BLaER1 (cell line): ENCODE measurements at regions not wholly inside any gene's neighbourhood (a gene's known extent, or its start where the extent isn't known, plus 50 kb on each side); places are given as distances from the start of the nearest gene placed in this dataset.

Experiments
- H3K27ac ChIP-seq: shearing (Covaris generic); formaldehyde crosslinking; 2 replicates; pipeline ENCODE4 v1.8.1; 2022
- H3K27me3 ChIP-seq: shearing (Covaris generic); formaldehyde crosslinking; 2 replicates; pipeline ENCODE4 v1.8.1; 2022
- H3K36me3 ChIP-seq: shearing (Covaris generic); formaldehyde crosslinking; 2 replicates; pipeline ENCODE4 v1.8.1; 2022
- H3K4me1 ChIP-seq: shearing (Covaris generic); formaldehyde crosslinking; 2 replicates; pipeline ENCODE4 v1.8.1; 2022
- H3K4me2 ChIP-seq: shearing (Covaris generic); formaldehyde crosslinking; 2 replicates; pipeline ENCODE4 v1.8.1; 2022
- H3K4me3 ChIP-seq: shearing (Covaris generic); formaldehyde crosslinking; 2 replicates; pipeline ENCODE4 v1.8.1; 2022
- H3K9ac ChIP-seq: shearing (Covaris generic); formaldehyde crosslinking; 2 replicates; pipeline ENCODE4 v1.8.1; 2022
- H3K9me3 ChIP-seq: shearing (Covaris generic); formaldehyde crosslinking; 2 replicates; pipeline ENCODE4 v1.8.1; 2022
- H4K20me1 ChIP-seq: shearing (Covaris generic); formaldehyde crosslinking; 2 replicates; pipeline ENCODE4 v1.8.1; 2022
- Cebpa-rat ChIP-seq: shearing (Covaris generic); IDR thresholded peaks from 2 replicates; pipeline ENCODE4 v1.8.1; 2022

GRCh38 chr12:91307957-91308670 is 125.5 kb upstream of the DCN start:
- Histone ChIP-seq H3K4me1 (peaks cover 13% of the 10 kb centered on the region), H3K4me3 (no peak overlapping the region), H3K36me3 (no peaks in the 10 kb centered on the region)

GRCh38 chr12:91290354-91290753 is 107.7 kb upstream of the DCN start:
- Histone ChIP-seq H3K4me3 (no peak overlapping the region), H3K9ac (no peak overlapping the region), H4K20me1 (no peaks in the 10 kb centered on the region), H3K9me3 (no peaks in the 10 kb centered on the region), H3K27me3 (no peaks in the 10 kb centered on the region), H3K36me3 (no peaks in the 10 kb centered on the region), H3K4me1 (peaks cover 9% of the 10 kb centered on the region), H3K27ac (no peak overlapping the region), H3K4me2 (peak overlapping the region; percentile 40)
- TF ChIP-seq Cebpa-rat = no peak

More at GRCh38 chr12:91307957-91308670, 125.5 kb upstream of the DCN start:
- Histone ChIP-seq H3K27ac (no peak overlapping the region), H3K9me3 (no peaks in the 10 kb centered on the region), H3K4me2 (peak overlapping the region; percentile 21), H3K9ac (no peak overlapping the region), H4K20me1 (no peaks in the 10 kb centered on the region), H3K27me3 (no peaks in the 10 kb centered on the region)
- TF ChIP-seq Cebpa-rat = no peak

GRCh38 chr12:91289906-91290305 is 107.3 kb upstream of the DCN start:
- H3K36me3 ChIP-seq = no peaks in the 10 kb centered on the region
- no peaks in the 10 kb centered on the region for H4K20me1 ChIP-seq
- H3K9ac ChIP-seq = no peak overlapping the region
- no peaks in the 10 kb centered on the region for H3K27me3 ChIP-seq
- H3K4me1 ChIP-seq = peaks cover 9% of the 10 kb centered on the region
- no peak overlapping the region for H3K27ac ChIP-seq
- no peaks in the 10 kb centered on the region for H3K9me3 ChIP-seq
- H3K4me3 ChIP-seq = no peak overlapping the region
- no peak for TF ChIP-seq Cebpa-rat
- peak overlapping the region; percentile 40 for H3K4me2 ChIP-seq

- H3K4me3 ChIP-seq = no peak overlapping the region
- no peaks in the 10 kb centered on the region for H3K36me3 ChIP-seq
- no peaks in the 10 kb centered on the region for H3K27me3 ChIP-seq
- no peak overlapping the region for H3K4me2 ChIP-seq
- no peak overlapping the region for H3K27ac ChIP-seq
- H4K20me1 ChIP-seq = no peaks in the 10 kb centered on the region
- H3K9me3 ChIP-seq = no peaks in the 10 kb centered on the region
- TF ChIP-seq Cebpa-rat = no peak
- peaks cover 9% of the 10 kb centered on the region for H3K4me1 ChIP-seq
- H3K9ac ChIP-seq = no peak overlapping the region
These were observed 106.5 kb upstream of the DCN start for GRCh38 chr12:91289072-91289471.

GRCh38 chr12:91287753-91288152 is 105.1 kb upstream of the DCN start:
- Histone ChIP-seq H4K20me1 (no peaks in the 10 kb centered on the region), H3K4me3 (no peak overlapping the region), H3K4me2 (no peak overlapping the region), H3K4me1 (peaks cover 9% of the 10 kb centered on the region), H3K9me3 (no peaks in the 10 kb centered on the region), H3K9ac (no peak overlapping the region), H3K27ac (no peak overlapping the region), H3K27me3 (no peaks in the 10 kb centered on the region), H3K36me3 (no peaks in the 10 kb centered on the region)
- TF ChIP-seq Cebpa-rat = no peak

GRCh38 chr12:91278126-91278525 is 95.5 kb upstream of the DCN start:
- Histone ChIP-seq H3K27me3 (no peaks in the 10 kb centered on the region), H3K9me3 (no peaks in the 10 kb centered on the region), H3K4me3 (no peak overlapping the region), H3K4me1 (no peaks in the 10 kb centered on the region), H3K9ac (no peak overlapping the region), H3K4me2 (no peak overlapping the region), H3K36me3 (no peaks in the 10 kb centered on the region), H4K20me1 (no peaks in the 10 kb centered on the region), H3K27ac (no peak overlapping the region)
- TF ChIP-seq Cebpa-rat = no peak

- no peaks in the 10 kb centered on the region for H3K9me3 ChIP-seq
- TF ChIP-seq Cebpa-rat = no peak
- H3K27me3 ChIP-seq = no peaks in the 10 kb centered on the region
- H3K9ac ChIP-seq = no peak overlapping the region
- H3K27ac ChIP-seq = no peak overlapping the region
- no peaks in the 10 kb centered on the region for H3K36me3 ChIP-seq
- no peaks in the 10 kb centered on the region for H3K4me1 ChIP-seq
- H3K4me3 ChIP-seq = no peak overlapping the region
- no peaks in the 10 kb centered on the region for H4K20me1 ChIP-seq
- no peak overlapping the region for H3K4me2 ChIP-seq
These were observed 93.9 kb upstream of the DCN start for GRCh38 chr12:91276509-91276908.

- TF ChIP-seq Cebpa-rat = no peak
- Histone ChIP-seq H4K20me1 (no peaks in the 10 kb centered on the region), H3K4me2 (no peak overlapping the region), H3K4me1 (no peaks in the 10 kb centered on the region), H3K9me3 (no peaks in the 10 kb centered on the region), H3K4me3 (no peak overlapping the region), H3K36me3 (no peaks in the 10 kb centered on the region), H3K27me3 (no peaks in the 10 kb centered on the region), H3K27ac (no peak overlapping the region), H3K9ac (no peak overlapping the region)
These were observed 92.7 kb upstream of the DCN start for GRCh38 chr12:91275321-91275720.

GRCh38 chr12:91274916-91275315 is 92.3 kb upstream of the DCN start:
- no peak for TF ChIP-seq Cebpa-rat

GRCh38 chr12:91273560-91273959 is 90.9 kb upstream of the DCN start:
- H3K4me2 ChIP-seq = no peak overlapping the region
- H3K9me3 ChIP-seq = no peaks in the 10 kb centered on the region
- no peak overlapping the region for H3K4me3 ChIP-seq
- no peak overlapping the region for H3K9ac ChIP-seq
- TF ChIP-seq Cebpa-rat = no peak
- H3K36me3 ChIP-seq = no peaks in the 10 kb centered on the region
- H3K27me3 ChIP-seq = no peaks in the 10 kb centered on the region
- H3K4me1 ChIP-seq = no peaks in the 10 kb centered on the region
- H3K27ac ChIP-seq = no peak overlapping the region
- H4K20me1 ChIP-seq = no peaks in the 10 kb centered on the region

More at GRCh38 chr12:91274916-91275315, 92.3 kb upstream of the DCN start:
- Histone ChIP-seq H3K27me3 (no peaks in the 10 kb centered on the region), H3K4me3 (no peak overlapping the region), H3K4me2 (no peak overlapping the region), H3K4me1 (no peaks in the 10 kb centered on the region), H3K36me3 (no peaks in the 10 kb centered on the region), H3K9ac (no peak overlapping the region), H4K20me1 (no peaks in the 10 kb centered on the region), H3K27ac (no peak overlapping the region), H3K9me3 (no peaks in the 10 kb centered on the region)
